ENCODE measurements at regions not wholly inside any gene's neighbourhood (a gene's known extent, or its start where the extent isn't known, plus 50 kb on each side); places are given as distances from the start of the nearest gene placed in this dataset.

GRCh38 chr5:153066281-153066680, 424.2 kb upstream of the GRIA1 start:
- no peaks in the 10 kb centered on the region for H3K27me3 ChIP-seq (ENCODE audit: control insufficient read depth, insufficient read depth, low read length)
- H3K4me3 ChIP-seq (ENCODE audit: insufficient read depth, low read depth, low read length) = no peak overlapping the region
- no peak for DNase-seq
- H3K36me3 ChIP-seq (replicated peaks; ENCODE audit: control insufficient read depth, insufficient read depth, low read length) = no peaks in the 10 kb centered on the region

GRCh38 chr5:153067869-153068268, 422.6 kb upstream of the GRIA1 start:
- no peak overlapping the region for H3K4me3 ChIP-seq (ENCODE audit: insufficient read depth, low read depth, low read length)
- H3K27me3 ChIP-seq (ENCODE audit: control insufficient read depth, insufficient read depth, low read length) = no peaks in the 10 kb centered on the region
- no peaks in the 10 kb centered on the region for H3K36me3 ChIP-seq (replicated peaks; ENCODE audit: control insufficient read depth, insufficient read depth, low read length)
- no peak for DNase-seq

- H3K27me3 ChIP-seq (ENCODE audit: control insufficient read depth, insufficient read depth, low read length) = no peaks in the 10 kb centered on the region
- no peak overlapping the region for H3K4me3 ChIP-seq (ENCODE audit: insufficient read depth, low read depth, low read length)
- DNase-seq = no peak
- H3K36me3 ChIP-seq (replicated peaks; ENCODE audit: control insufficient read depth, insufficient read depth, low read length) = no peaks in the 10 kb centered on the region
Measured at GRCh38 chr5:153079396-153079795, 411.1 kb upstream of the GRIA1 start.

GRCh38 chr5:153080940-153081339, 409.5 kb upstream of the GRIA1 start:
- Histone ChIP-seq H3K36me3 (replicated peaks; ENCODE audit: control insufficient read depth, insufficient read depth, low read length) (no peaks in the 10 kb centered on the region), H3K4me3 (ENCODE audit: insufficient read depth, low read depth, low read length) (no peak overlapping the region), H3K27me3 (ENCODE audit: control insufficient read depth, insufficient read depth, low read length) (no peaks in the 10 kb centered on the region)
- DNase-seq = no peak

GRCh38 chr5:153081385-153081784, 409.1 kb upstream of the GRIA1 start:
- Histone ChIP-seq H3K4me3 (ENCODE audit: insufficient read depth, low read depth, low read length) (no peak overlapping the region), H3K36me3 (replicated peaks; ENCODE audit: control insufficient read depth, insufficient read depth, low read length) (no peaks in the 10 kb centered on the region), H3K27me3 (ENCODE audit: control insufficient read depth, insufficient read depth, low read length) (no peaks in the 10 kb centered on the region)
- no peak for DNase-seq

- no peak for DNase-seq
- H3K27me3 ChIP-seq (ENCODE audit: control insufficient read depth, insufficient read depth, low read length) = no peaks in the 10 kb centered on the region
Measured at GRCh38 chr5:153084511-153084910, 406.0 kb upstream of the GRIA1 start.

GRCh38 chr5:153086486-153086885, 404.0 kb upstream of the GRIA1 start:
- Histone ChIP-seq H3K4me3 (ENCODE audit: insufficient read depth, low read depth, low read length) (no peak overlapping the region), H3K36me3 (replicated peaks; ENCODE audit: control insufficient read depth, insufficient read depth, low read length) (no peaks in the 10 kb centered on the region), H3K27me3 (ENCODE audit: control insufficient read depth, insufficient read depth, low read length) (no peaks in the 10 kb centered on the region)
- no peak for DNase-seq

More at GRCh38 chr5:153084511-153084910, 406.0 kb upstream of the GRIA1 start:
- Histone ChIP-seq H3K4me3 (ENCODE audit: insufficient read depth, low read depth, low read length) (no peak overlapping the region), H3K36me3 (replicated peaks; ENCODE audit: control insufficient read depth, insufficient read depth, low read length) (no peaks in the 10 kb centered on the region)

- Histone ChIP-seq H3K4me3 (ENCODE audit: insufficient read depth, low read depth, low read length) (no peak overlapping the region), H3K27me3 (ENCODE audit: control insufficient read depth, insufficient read depth, low read length) (no peaks in the 10 kb centered on the region), H3K36me3 (replicated peaks; ENCODE audit: control insufficient read depth, insufficient read depth, low read length) (no peaks in the 10 kb centered on the region)
- DNase-seq = no peak
Measured at GRCh38 chr5:153088538-153088937, 401.9 kb upstream of the GRIA1 start.

GRCh38 chr5:153094333-153094732, 396.1 kb upstream of the GRIA1 start:
- Histone ChIP-seq H3K27me3 (ENCODE audit: control insufficient read depth, insufficient read depth, low read length) (no peaks in the 10 kb centered on the region), H3K4me3 (ENCODE audit: insufficient read depth, low read depth, low read length) (no peak overlapping the region), H3K36me3 (replicated peaks; ENCODE audit: control insufficient read depth, insufficient read depth, low read length) (no peaks in the 10 kb centered on the region)
- DNase-seq = no peak

- Histone ChIP-seq H3K4me3 (ENCODE audit: insufficient read depth, low read depth, low read length) (no peak overlapping the region), H3K27me3 (ENCODE audit: control insufficient read depth, insufficient read depth, low read length) (no peaks in the 10 kb centered on the region), H3K36me3 (replicated peaks; ENCODE audit: control insufficient read depth, insufficient read depth, low read length) (no peaks in the 10 kb centered on the region)
- no peak for DNase-seq
Measured at GRCh38 chr5:153096381-153096780, 394.1 kb upstream of the GRIA1 start.

GRCh38 chr5:153099328-153099727, 391.1 kb upstream of the GRIA1 start:
- H3K36me3 ChIP-seq (replicated peaks; ENCODE audit: control insufficient read depth, insufficient read depth, low read length) = no peaks in the 10 kb centered on the region
- peak; percentile 13 for DNase-seq
- no peaks in the 10 kb centered on the region for H3K27me3 ChIP-seq (ENCODE audit: control insufficient read depth, insufficient read depth, low read length)
- H3K4me3 ChIP-seq (ENCODE audit: insufficient read depth, low read depth, low read length) = no peak overlapping the region

- Histone ChIP-seq H3K36me3 (replicated peaks; ENCODE audit: control insufficient read depth, insufficient read depth, low read length) (no peaks in the 10 kb centered on the region), H3K27me3 (ENCODE audit: control insufficient read depth, insufficient read depth, low read length) (no peaks in the 10 kb centered on the region), H3K4me3 (ENCODE audit: insufficient read depth, low read depth, low read length) (no peak overlapping the region)
- DNase-seq = no peak
Measured at GRCh38 chr5:153101235-153102180, 389.0 kb upstream of the GRIA1 start.

- Histone ChIP-seq H3K4me3 (ENCODE audit: insufficient read depth, low read depth, low read length) (no peak overlapping the region), H3K27me3 (ENCODE audit: control insufficient read depth, insufficient read depth, low read length) (no peaks in the 10 kb centered on the region), H3K36me3 (replicated peaks; ENCODE audit: control insufficient read depth, insufficient read depth, low read length) (no peaks in the 10 kb centered on the region)
- no peak for DNase-seq
Measured at GRCh38 chr5:153116916-153117315, 373.6 kb upstream of the GRIA1 start.

GRCh38 chr5:153118018-153118417, 372.5 kb upstream of the GRIA1 start:
- no peak for DNase-seq

GRCh38 chr5:153122403-153122802, 368.1 kb upstream of the GRIA1 start:
- no peak for DNase-seq
- Histone ChIP-seq H3K27me3 (ENCODE audit: control insufficient read depth, insufficient read depth, low read length) (no peaks in the 10 kb centered on the region), H3K4me3 (ENCODE audit: insufficient read depth, low read depth, low read length) (no peak overlapping the region), H3K36me3 (replicated peaks; ENCODE audit: control insufficient read depth, insufficient read depth, low read length) (no peaks in the 10 kb centered on the region)

More at GRCh38 chr5:153118018-153118417, 372.5 kb upstream of the GRIA1 start:
- Histone ChIP-seq H3K27me3 (ENCODE audit: control insufficient read depth, insufficient read depth, low read length) (no peaks in the 10 kb centered on the region), H3K4me3 (ENCODE audit: insufficient read depth, low read depth, low read length) (no peak overlapping the region), H3K36me3 (replicated peaks; ENCODE audit: control insufficient read depth, insufficient read depth, low read length) (no peaks in the 10 kb centered on the region)

Data from H7 (cell line).